K562 (cell line): ENCODE measurements at regions not wholly inside any gene's neighbourhood (a gene's known extent, or its start where the extent isn't known, plus 50 kb on each side); places are given as distances from the start of the nearest gene placed in this dataset.

ENCODE experiments used
- ATAC-seq: fragments of 200-7000 bp; cut with Tn5 transposase; 3 replicates; pipeline ENCODE4 v1.9.1; 2020; ENCODE audit warnings: moderate library complexity
- BruUV-seq: library from RNA; stranded (reverse); fragments of 400-500 nt; replicated peaks from 2 replicates; lab custom pipeline; 2021; lab: Mats Ljungman, UMichigan
- CTCF ChIA-PET: fragments of 300-600 bp; formaldehyde crosslinking; extraction: SDS; loops from one replicate; lab custom pipeline; 2021; ENCODE audit warnings: low intra/inter-chr PET ratio; lab: Yijun Ruan, JAX
- POLR2A ChIA-PET: fragments of 300-600, 350-650 bp; sonication (Branson Sonifier 250); formaldehyde crosslinking; extraction: SDS; loops from one replicate; lab custom pipeline; 2021; ENCODE audit warnings: antibody characterized with exemption, inconsistent platforms; lab: Yijun Ruan, JAX
- DNase-seq, 4 experiments: peaks; one replicate each; pipeline versions ENCODE4 v3.0.0 to v3.0.0-alpha.2; 2011 to 2018; ENCODE audit warnings: low spot score in 3 of 4, mixed read lengths in 3 of 4; ENCODE audit errors: extremely low read depth in 1 of 4
- FAIRE-seq: peaks from 2 replicates; lab custom pipeline; 2011; peaks lifted over from hg19 to GRCh38; lab: Jason Lieb, UNC
- H2AFZ ChIP-seq: 2 replicates; pipeline ENCODE4 v1.6.0; 2011; ENCODE audit warnings: low read depth, low read length, control low read depth, inconsistent platforms
- H3K27ac ChIP-seq: fragments of 200-600 bp; 3 replicates; pipeline ENCODE4 v1.8.0; 2011; ENCODE audit warnings: low read depth, mild to moderate bottlenecking, control low read depth, inconsistent platforms, low read length, moderate library complexity, mixed read lengths; ENCODE audit errors: extremely low read depth
- H3K27me3 ChIP-seq, 2 experiments: fragments of 300-600 bp in 1 of 2; 2 replicates in 1 of 2; 3 replicates in 1 of 2; pipeline versions ENCODE4 v1.6.0 to v1.8.0; 2011; ENCODE audit warnings: inconsistent platforms in 2 of 2, low read length in 2 of 2, mild to moderate bottlenecking in 1 of 2, mixed read lengths in 1 of 2, moderate library complexity in 1 of 2; ENCODE audit not compliant: control insufficient read depth in 2 of 2, insufficient read depth in 2 of 2
- H3K36me3 ChIP-seq: fragments of 300-600 bp; 3 replicates; pipeline ENCODE4 v1.8.0; 2011; ENCODE audit warnings: mild to moderate bottlenecking, low read length, inconsistent platforms; ENCODE audit not compliant: control insufficient read depth, insufficient read depth
- H3K4me1 ChIP-seq, 2 experiments: fragments of 200-600 bp in 1 of 2; replicated peaks in 1 of 2; 2 replicates in 1 of 2; 3 replicates in 1 of 2; pipeline versions ENCODE4 v1.5.1 to v1.8.0; 2011; ENCODE audit warnings: inconsistent platforms in 2 of 2, low read length in 2 of 2, mild to moderate bottlenecking in 1 of 2, mixed read lengths in 1 of 2, moderate library complexity in 1 of 2; ENCODE audit not compliant: control insufficient read depth in 2 of 2, insufficient read depth in 2 of 2
- H3K4me2 ChIP-seq: 2 replicates; pipeline ENCODE4 v1.6.1; 2011; ENCODE audit warnings: low read length, control low read depth, inconsistent platforms, mixed read lengths; ENCODE audit not compliant: insufficient read depth
- H3K4me3 ChIP-seq: fragments of 200-600 bp; sonication (generic), shearing (Covaris generic); 2 replicates; pipeline ENCODE4 v1.5.1; 2016; ENCODE audit warnings: control low read depth, inconsistent platforms
- H3K79me2 ChIP-seq: fragments of 200-600 bp; 3 replicates; pipeline ENCODE4 v1.8.0; 2011; ENCODE audit warnings: low read length, inconsistent platforms; ENCODE audit not compliant: control insufficient read depth, insufficient read depth
- H3K9ac ChIP-seq, 2 experiments: 2 replicates each; pipeline versions ENCODE4 v1.6.0 to v1.6.1; 2011; ENCODE audit warnings: low read depth in 2 of 2, low read length in 2 of 2, control low read depth in 1 of 2, inconsistent platforms in 1 of 2, mild to moderate bottlenecking in 1 of 2, mixed read lengths in 1 of 2; ENCODE audit not compliant: insufficient read depth in 1 of 2
- H3K9me1 ChIP-seq: one replicate; pipeline ENCODE4 v1.6.0; 2011; ENCODE audit warnings: inconsistent platforms, mild to moderate bottlenecking, low read length, moderate library complexity; ENCODE audit not compliant: control insufficient read depth, insufficient read depth
- H3K9me3 ChIP-seq: replicated peaks from 2 replicates; pipeline ENCODE4 v1.5.1; 2011; ENCODE audit warnings: low read depth, low read length, inconsistent platforms; ENCODE audit not compliant: control insufficient read depth, insufficient read depth
- H4K20me1 ChIP-seq: replicated peaks from 2 replicates; pipeline ENCODE4 v1.6.1; 2011; ENCODE audit warnings: low read length, inconsistent platforms, mixed read lengths; ENCODE audit not compliant: control insufficient read depth, insufficient read depth
- CHD1 ChIP-seq: fragments of 200-600 bp; sonication (generic); IDR thresholded peaks from one replicate; pipeline ENCODE4 v1.6.1; 2012; ENCODE audit warnings: mild to moderate bottlenecking, moderate library complexity, low read length, inconsistent platforms
- E2F3 ChIP-seq: fragments of 250-450 bp; sonication (Bioruptor Pico); IDR thresholded peaks from 2 replicates; pipeline ENCODE4 v1.4.0; 2020; ENCODE audit warnings: mild to moderate bottlenecking
- NFIC ChIP-seq: fragments of 450-650 bp; IDR thresholded peaks from 2 replicates; pipeline ENCODE4 v1.6.1; 2017; ENCODE audit warnings: mild to moderate bottlenecking, inconsistent platforms
- PCBP2 ChIP-seq: fragments of 200-400 bp; formaldehyde crosslinking; IDR thresholded peaks from 2 replicates; pipeline ENCODE4 v1.6.1; 2018; ENCODE audit warnings: low read length, low read depth, mild to moderate bottlenecking, moderate library complexity; ENCODE audit not compliant: poor library complexity, severe bottlenecking
- RFX5 ChIP-seq: IDR thresholded peaks from 2 replicates; pipeline ENCODE4 v1.6.1; 2011; ENCODE audit warnings: low read depth, mild to moderate bottlenecking, improper control_type of control experiment, low read length
- WGBS: fragments of 100-300 bp; shearing (Covaris generic); methylation state at CpG from one replicate; pipeline ENCODE4 v1.1.6; 2016; ENCODE audit warnings: low coverage, mixed read lengths; ENCODE audit not compliant: insufficient coverage; ENCODE audit errors: missing lambda C conversion rate; 5-methylcytosine and 5-hydroxymethylcytosine counted together
- in situ Hi-C: fragments of 300-500 bp; cut with MboI; formaldehyde crosslinking; loops from 4 replicates; pipeline ENCODE4 v1.15.0; 2018; ENCODE audit warnings: inconsistent platforms, mixed read lengths
- intact Hi-C: fragments of 100-400 bp; cut with micrococcal nuclease; formaldehyde crosslinking; loops from 2 replicates; pipeline ENCODE4 v1.14.2; 2022

DNA sequence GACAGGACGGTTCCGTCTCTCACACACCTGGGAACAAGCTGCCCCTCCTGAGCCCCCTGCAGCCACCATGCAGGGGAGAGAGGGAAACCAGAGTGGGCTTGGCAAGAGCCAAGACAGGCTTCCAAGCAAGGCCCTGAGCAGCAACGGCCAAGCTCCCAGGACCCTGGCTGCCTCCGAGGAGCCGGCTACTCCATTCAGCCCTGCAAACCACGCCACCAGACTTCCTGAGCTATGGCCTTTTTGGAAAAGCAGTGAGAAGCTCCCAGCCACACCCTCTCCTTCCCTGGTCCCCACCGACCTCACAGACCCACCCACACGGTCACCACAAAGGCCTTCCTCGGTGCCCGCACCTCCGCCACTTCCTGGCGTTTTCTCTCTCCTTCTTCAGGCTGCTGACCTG is 479.0 kb downstream of the BRD1 start:
- no peak for ATAC-seq

DNA sequence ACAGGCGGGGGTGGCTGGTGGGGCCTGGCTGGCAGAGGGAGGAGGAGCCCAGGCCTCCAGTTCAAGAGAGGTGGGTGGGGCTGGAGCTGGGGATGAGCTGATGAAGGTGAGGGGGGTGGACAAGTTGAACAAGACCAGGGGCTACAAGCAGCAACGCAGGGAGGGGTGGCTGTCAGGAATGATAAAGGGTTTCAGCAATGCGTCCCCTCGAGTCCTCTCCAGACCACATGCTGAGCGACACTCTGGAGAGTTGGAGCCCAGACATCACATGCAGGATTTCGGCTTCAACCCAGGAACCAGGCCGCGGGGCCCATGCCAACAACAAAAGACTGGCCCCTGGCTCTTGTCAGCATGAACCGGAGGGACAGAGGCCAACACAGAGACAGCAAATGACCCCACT is 480.3 kb downstream of the BRD1 start:
- H2AFZ ChIP-seq = no peak overlapping the region
- no peak overlapping the region for H3K4me3 ChIP-seq
- ChIA-PET CTCF (no interaction called here), POLR2A (interaction anchor here (0.7 to 1.4 kb wide), 2 partner anchors 8 to 144 kb away, joined by 3 to 4 read pairs; no protein-coding TSS in a partner anchor)
- H3K79me2 ChIP-seq = no peaks in the 10 kb centered on the region
- FAIRE-seq (no peak), ATAC-seq (no peak), DNase-seq (no peak)
- no peaks in the 10 kb centered on the region for H3K9me1 ChIP-seq
- H3K27ac ChIP-seq = no peak overlapping the region
- H3K4me1 ChIP-seq = no peaks in the 10 kb centered on the region
- in situ Hi-C loops = no loop called here
- H3K9me3 ChIP-seq = no peaks in the 10 kb centered on the region
- BruUV-seq = no TSS peak
- intact Hi-C loops = no loop called here
- peaks cover 26 to 60% of the 10 kb centered on the region in 2 experiments; a peak in 4 of 5 replicates for H3K27me3 ChIP-seq
- peaks cover 8% of the 10 kb centered on the region for H4K20me1 ChIP-seq
- H3K4me2 ChIP-seq = no peak overlapping the region
- WGBS = 0% methylated on average over 7 of the region's 9 CpGs
- H3K36me3 ChIP-seq = no peaks in the 10 kb centered on the region
- TF ChIP-seq NFIC = no peak
- no peak for TF ChIP-seq PCBP2
- TF ChIP-seq E2F3 (CRISPR knock-in tag) = no peak
- TF ChIP-seq, all 486 proteins: peak for 0
- no peak overlapping the region; a peak in 1 of 4 replicates for H3K9ac ChIP-seq

More for the DNA sequence above, 479.0 kb downstream of the BRD1 start:
- Histone ChIP-seq H3K27ac (no peak overlapping the region), H3K9me1 (no peaks in the 10 kb centered on the region), H3K4me3 (no peak overlapping the region)
- in situ Hi-C loops = no loop called here
- TF ChIP-seq RFX5 = no peak
- no peak for TF ChIP-seq CHD1
- TF ChIP-seq, all 486 proteins: peak for 0
- H3K4me1 ChIP-seq = no peaks in the 10 kb centered on the region
- no peak for DNase-seq
- intact Hi-C loops = no loop called here
- no peaks in the 10 kb centered on the region for H3K79me2 ChIP-seq
- 4% methylated on average over 5 of the region's 12 CpGs for WGBS
- peaks cover 34 to 73% of the 10 kb centered on the region in 2 experiments for H3K27me3 ChIP-seq
- no peak overlapping the region for H3K4me2 ChIP-seq
- no peak overlapping the region for H2AFZ ChIP-seq
- H3K9ac ChIP-seq = no peak overlapping the region
- no TSS peak for BruUV-seq
- H3K36me3 ChIP-seq = no peaks in the 10 kb centered on the region
- no peak for FAIRE-seq
- ChIA-PET CTCF (no interaction called here), POLR2A (interaction anchor here (0.7 to 1.4 kb wide), 2 partner anchors 10 to 872 kb away, joined by 3 to 4 read pairs; no protein-coding TSS in a partner anchor)
- peaks cover 8% of the 10 kb centered on the region for H4K20me1 ChIP-seq
- no peaks in the 10 kb centered on the region for H3K9me3 ChIP-seq
